KMS-11 (cell line): ENCODE measurements at regions not wholly inside any gene's neighbourhood (a gene's known extent, or its start where the extent isn't known, plus 50 kb on each side); places are given as distances from the start of the nearest gene placed in this dataset.
A peak's percentile ranks its signal among the peaks of the same experiment; 100 is the strongest.
"Not testable (repeated sequence)": the region's sequence is repeated elsewhere in the genome, so short reads cannot be mapped to it uniquely, and the experiment has no call there.

Experiments
- H2AFZ ChIP-seq: fragments of 200-600 bp; sonication (generic); 2 replicates; pipeline ENCODE4 v1.6.1; 2016; ENCODE audit warnings: antibody characterized with exemption, mixed run types, low read depth
- H3K27ac ChIP-seq: fragments of 200-600 bp; sonication (generic); 2 replicates; pipeline ENCODE4 v1.6.1; 2016; ENCODE audit warnings: mild to moderate bottlenecking, mixed run types
- H3K27me3 ChIP-seq: fragments of 200-600 bp; sonication (generic); 2 replicates; pipeline ENCODE4 v1.6.1; 2017; ENCODE audit warnings: mild to moderate bottlenecking, low read depth, mixed run types, moderate library complexity; ENCODE audit not compliant: insufficient read depth
- H3K36me3 ChIP-seq: fragments of 200-600 bp; sonication (generic); 2 replicates; pipeline ENCODE4 v1.6.1; 2017; ENCODE audit warnings: mild to moderate bottlenecking, mixed run types; ENCODE audit not compliant: insufficient read depth
- H3K4me1 ChIP-seq: fragments of 200-600 bp; sonication (generic); 2 replicates; pipeline ENCODE4 v1.6.1; 2016; ENCODE audit warnings: mild to moderate bottlenecking, low read depth, mixed run types; ENCODE audit not compliant: poor library complexity, severe bottlenecking
- H3K4me2 ChIP-seq: fragments of 200-600 bp; sonication (generic); 2 replicates; pipeline ENCODE4 v1.7.0; 2016; ENCODE audit warnings: mild to moderate bottlenecking, mixed run types
- H3K4me3 ChIP-seq: fragments of 200-600 bp; sonication (generic); IDR thresholded peaks from 2 replicates; pipeline ENCODE4 v1.6.1; 2017; ENCODE audit warnings: low read depth, low read length, mixed read lengths; ENCODE audit not compliant: insufficient read depth
- H3K79me2 ChIP-seq: fragments of 200-600 bp; sonication (generic); 2 replicates; pipeline ENCODE4 v1.6.1; 2016; ENCODE audit warnings: low read depth, mixed run types; ENCODE audit not compliant: insufficient read depth
- H3K9ac ChIP-seq: fragments of 200-600 bp; sonication (generic); 2 replicates; pipeline ENCODE4 v1.6.1; 2016; ENCODE audit warnings: mild to moderate bottlenecking, mixed run types
- H4K20me1 ChIP-seq: fragments of 200-600 bp; sonication (generic); 2 replicates; pipeline ENCODE4 v1.6.1; 2016; ENCODE audit warnings: mild to moderate bottlenecking, mixed run types; ENCODE audit not compliant: insufficient read depth
- CTCF ChIP-seq: fragments of 200-600 bp; sonication (generic); conservative IDR thresholded peaks from 2 replicates; pipeline ENCODE4 v1.6.1; 2017; ENCODE audit warnings: low read depth, mild to moderate bottlenecking, antibody characterized with exemption, low read length, moderate library complexity, mixed read lengths

- not testable (repeated sequence) for H3K4me3 ChIP-seq, H3K27ac ChIP-seq, H3K4me2 ChIP-seq, H2AFZ ChIP-seq, H3K9ac ChIP-seq, H3K4me1 ChIP-seq, H3K79me2 ChIP-seq, H4K20me1 ChIP-seq, H3K36me3 ChIP-seq, H3K27me3 ChIP-seq
Observed at GRCh38 chr2:88802026-88802425, 110.6 kb downstream of the RPIA start.

- Histone ChIP-seq H4K20me1 (no peaks in the 10 kb centered on the region), H2AFZ (no peak overlapping the region), H3K9ac (no peak overlapping the region), H3K27ac (no peak overlapping the region), H3K79me2 (no peaks in the 10 kb centered on the region), H3K4me3 (no peak overlapping the region), H3K4me2 (no peak overlapping the region), H3K4me1 (peaks cover 27% of the 10 kb centered on the region), H3K36me3 (peaks cover 4% of the 10 kb centered on the region), H3K27me3 (no peaks in the 10 kb centered on the region)
- no peak for TF ChIP-seq CTCF
Observed at GRCh38 chr2:88807237-88807962, 115.9 kb downstream of the RPIA start.

- Histone ChIP-seq H3K4me2 (no peak overlapping the region), H3K4me1 (peaks cover 27% of the 10 kb centered on the region), H3K9ac (no peak overlapping the region), H3K27ac (no peak overlapping the region), H3K27me3 (no peaks in the 10 kb centered on the region), H3K79me2 (no peaks in the 10 kb centered on the region), H3K4me3 (no peak overlapping the region), H3K36me3 (peaks cover 4% of the 10 kb centered on the region), H4K20me1 (no peaks in the 10 kb centered on the region), H2AFZ (no peak overlapping the region)
- no peak for TF ChIP-seq CTCF
Observed at GRCh38 chr2:88808083-88808482, 116.6 kb downstream of the RPIA start.

GRCh38 chr2:88808652-88809051 lies 117.2 kb downstream of the RPIA start:
- H2AFZ ChIP-seq, result no peak overlapping the region
- no peak overlapping the region for H3K9ac ChIP-seq
- H3K79me2 ChIP-seq, result no peaks in the 10 kb centered on the region
- H3K36me3 ChIP-seq, result peaks cover 4% of the 10 kb centered on the region
- H3K4me3 ChIP-seq, result no peak overlapping the region
- H3K4me2 ChIP-seq, result no peak overlapping the region
- H4K20me1 ChIP-seq, result no peaks in the 10 kb centered on the region
- TF ChIP-seq CTCF, result no peak
- no peak overlapping the region; the same call in 1 of the 2 replicates for H3K27ac ChIP-seq
- H3K4me1 ChIP-seq, result peaks cover 27% of the 10 kb centered on the region
- H3K27me3 ChIP-seq, result no peaks in the 10 kb centered on the region

- no peak overlapping the region for H3K9ac ChIP-seq
- peak overlapping the region; percentile 19; the same call in 1 of the 2 replicates for H3K27ac ChIP-seq
- H3K4me3 ChIP-seq, result no peak overlapping the region
- no peak for TF ChIP-seq CTCF
- H2AFZ ChIP-seq, result no peak overlapping the region
- no peaks in the 10 kb centered on the region for H3K79me2 ChIP-seq
- no peaks in the 10 kb centered on the region for H4K20me1 ChIP-seq
- H3K36me3 ChIP-seq, result peaks cover 4% of the 10 kb centered on the region
- H3K27me3 ChIP-seq, result no peaks in the 10 kb centered on the region
- no peak overlapping the region for H3K4me2 ChIP-seq
- peaks cover 27% of the 10 kb centered on the region for H3K4me1 ChIP-seq
Observed at GRCh38 chr2:88809216-88809615, 117.7 kb downstream of the RPIA start.
